IMR-90 (cell line): ENCODE measurements at regions not wholly inside any gene's neighbourhood (a gene's known extent, or its start where the extent isn't known, plus 50 kb on each side); places are given as distances from the start of the nearest gene placed in this dataset.

Experiments
- BHLHE40 ChIP-seq: fragments of 150-350 bp; IDR thresholded peaks from 2 replicates; pipeline ENCODE4 v1.6.1; 2016; ENCODE audit warnings: mild to moderate bottlenecking, low read depth, low read length
- CEBPB ChIP-seq: IDR thresholded peaks from 2 replicates; pipeline ENCODE4 v1.6.1; 2012; ENCODE audit warnings: low read depth, low read length, improper control_type of control experiment
- CHD1 ChIP-seq: IDR thresholded peaks from 2 replicates; pipeline ENCODE4 v1.6.1; 2012; ENCODE audit warnings: low read depth, low read length, improper control_type of control experiment
- CTCF ChIP-seq: conservative IDR thresholded peaks from 2 replicates; pipeline ENCODE4 v1.5.1; 2012; ENCODE audit warnings: mild to moderate bottlenecking, low read depth, low read length, improper control_type of control experiment
- MXI1 ChIP-seq: IDR thresholded peaks from 2 replicates; pipeline ENCODE4 v1.6.1; 2012; ENCODE audit warnings: low read depth, mild to moderate bottlenecking, low read length, moderate library complexity, borderline replicate concordance
- POLR2A ChIP-seq: IDR thresholded peaks from 2 replicates; pipeline ENCODE4 v1.6.1; 2012; ENCODE audit warnings: mild to moderate bottlenecking, low read depth, low read length
- RAD21 ChIP-seq: IDR thresholded peaks from 2 replicates; pipeline ENCODE4 v1.6.1; 2012; ENCODE audit warnings: low read length, improper control_type of control experiment
- RFX5 ChIP-seq: IDR thresholded peaks from 2 replicates; pipeline ENCODE4 v1.8.0; 2012; ENCODE audit warnings: low read depth, mild to moderate bottlenecking, low read length, moderate library complexity
- SMC3 ChIP-seq: fragments of 150-350 bp; IDR thresholded peaks from 2 replicates; pipeline ENCODE4 v1.6.1; 2016; ENCODE audit warnings: low read depth, mild to moderate bottlenecking, antibody characterized with exemption, low read length, moderate library complexity

- no peak for TF ChIP-seq CEBPB
- no peak for TF ChIP-seq CHD1
- no peak for TF ChIP-seq MXI1
- no peak for TF ChIP-seq CTCF
- no peak for TF ChIP-seq SMC3
- no peak for TF ChIP-seq POLR2A
- no peak for TF ChIP-seq RAD21
- no peak for TF ChIP-seq BHLHE40
- TF ChIP-seq RFX5 = no peak
Observed at GRCh38 chr2:49270091-49270490, 115.8 kb upstream of the FSHR start.
